Hepatocyte (in vitro differentiated cells): ENCODE measurements at regions not wholly inside any gene's neighbourhood (a gene's known extent, or its start where the extent isn't known, plus 50 kb on each side); places are given as distances from the start of the nearest gene placed in this dataset.

Source experiments
- DNase-seq: peaks from one replicate; pipeline ENCODE4 v3.0.0-alpha.2; 2016; ENCODE audit warnings: low spot score
- H2AFZ ChIP-seq: fragments of 200-600 bp; sonication (generic); 2 replicates; pipeline ENCODE4 v1.6.0; 2016; ENCODE audit warnings: antibody characterized with exemption, mild to moderate bottlenecking
- H3K27ac ChIP-seq: fragments of 200-600 bp; sonication (generic); 2 replicates; pipeline ENCODE4 v1.5.1; 2016; ENCODE audit warnings: mild to moderate bottlenecking
- H3K27me3 ChIP-seq: fragments of 200-600 bp; sonication (generic); 2 replicates; pipeline ENCODE4 v1.6.1; 2016
- H3K36me3 ChIP-seq: fragments of 200-600 bp; sonication (generic); replicated peaks from 2 replicates; pipeline ENCODE4 v1.5.1; 2016; ENCODE audit warnings: low read depth; ENCODE audit not compliant: insufficient read depth
- H3K4me1 ChIP-seq: fragments of 200-600 bp; sonication (generic); 2 replicates; pipeline ENCODE4 v1.5.1; 2016; ENCODE audit warnings: mild to moderate bottlenecking, moderate library complexity; ENCODE audit not compliant: insufficient read depth
- H3K4me2 ChIP-seq: fragments of 200-600 bp; sonication (generic); 2 replicates; pipeline ENCODE4 v1.6.0; 2016
- H3K4me3 ChIP-seq: fragments of 200-600 bp; sonication (generic); 2 replicates; pipeline ENCODE4 v1.5.1; 2016; ENCODE audit warnings: mild to moderate bottlenecking
- H3K79me2 ChIP-seq: fragments of 200-600 bp; sonication (generic); 2 replicates; pipeline ENCODE4 v1.6.0; 2017; ENCODE audit warnings: mild to moderate bottlenecking
- H3K9me2 ChIP-seq: fragments of 200-600 bp; sonication (generic); replicated peaks from 2 replicates; pipeline ENCODE4 v1.6.0; 2017; ENCODE audit warnings: mild to moderate bottlenecking; ENCODE audit not compliant: insufficient read depth
- H3K9me3 ChIP-seq: fragments of 200-600 bp; sonication (generic); 2 replicates; pipeline ENCODE4 v1.5.1; 2016; ENCODE audit warnings: low read depth, mild to moderate bottlenecking
- H4K20me1 ChIP-seq: fragments of 200-600 bp; sonication (generic); 2 replicates; pipeline ENCODE4 v1.6.0; 2016; ENCODE audit warnings: mild to moderate bottlenecking; ENCODE audit not compliant: insufficient read depth, poor library complexity, severe bottlenecking
- EZH2 ChIP-seq: fragments of 200-600 bp; sonication (generic); IDR thresholded peaks from 2 replicates; pipeline ENCODE4 v1.6.1; 2016; ENCODE audit warnings: antibody characterized with exemption, mild to moderate bottlenecking, borderline replicate concordance
- EZH2phosphoT487 ChIP-seq: fragments of 200-600 bp; sonication (generic); IDR thresholded peaks from one replicate; pipeline ENCODE4 v1.6.1; 2018; ENCODE audit warnings: antibody characterized with exemption, mild to moderate bottlenecking, low read depth, moderate library complexity; ENCODE audit not compliant: unreplicated experiment, severe bottlenecking
- WGBS: methylation state at CpG from one replicate; pipeline ENCODE4 v1.1.6; 2016; ENCODE audit warnings: low lambda C conversion rate; ENCODE audit errors: missing lambda C conversion rate; 5-methylcytosine and 5-hydroxymethylcytosine counted together
- TF ChIP-seq, protein P1 (sequence below): fragments of 200-600 bp; sonication (generic); IDR thresholded peaks from 2 replicates; pipeline ENCODE4 v1.5.1; 2016; ENCODE audit warnings: antibody characterized with exemption, mild to moderate bottlenecking; ENCODE audit not compliant: poor library complexity

GRCh38 chr20:1809611-1810510 lies 85.3 kb upstream of the SIRPA start:
- H3K27ac ChIP-seq, result no peak overlapping the region
- no peak overlapping the region for H3K4me3 ChIP-seq
- TF ChIP-seq EZH2phosphoT487, result no peak
- TF ChIP-seq, protein P1, sequence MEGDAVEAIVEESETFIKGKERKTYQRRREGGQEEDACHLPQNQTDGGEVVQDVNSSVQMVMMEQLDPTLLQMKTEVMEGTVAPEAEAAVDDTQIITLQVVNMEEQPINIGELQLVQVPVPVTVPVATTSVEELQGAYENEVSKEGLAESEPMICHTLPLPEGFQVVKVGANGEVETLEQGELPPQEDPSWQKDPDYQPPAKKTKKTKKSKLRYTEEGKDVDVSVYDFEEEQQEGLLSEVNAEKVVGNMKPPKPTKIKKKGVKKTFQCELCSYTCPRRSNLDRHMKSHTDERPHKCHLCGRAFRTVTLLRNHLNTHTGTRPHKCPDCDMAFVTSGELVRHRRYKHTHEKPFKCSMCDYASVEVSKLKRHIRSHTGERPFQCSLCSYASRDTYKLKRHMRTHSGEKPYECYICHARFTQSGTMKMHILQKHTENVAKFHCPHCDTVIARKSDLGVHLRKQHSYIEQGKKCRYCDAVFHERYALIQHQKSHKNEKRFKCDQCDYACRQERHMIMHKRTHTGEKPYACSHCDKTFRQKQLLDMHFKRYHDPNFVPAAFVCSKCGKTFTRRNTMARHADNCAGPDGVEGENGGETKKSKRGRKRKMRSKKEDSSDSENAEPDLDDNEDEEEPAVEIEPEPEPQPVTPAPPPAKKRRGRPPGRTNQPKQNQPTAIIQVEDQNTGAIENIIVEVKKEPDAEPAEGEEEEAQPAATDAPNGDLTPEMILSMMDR, result no peak
- TF ChIP-seq EZH2, result no peak
- no peaks in the 10 kb centered on the region for H3K36me3 ChIP-seq
- H2AFZ ChIP-seq, result no peak overlapping the region
- no peaks in the 10 kb centered on the region for H3K9me2 ChIP-seq
- DNase-seq, result no peak
- no peaks in the 10 kb centered on the region for H4K20me1 ChIP-seq
- H3K4me2 ChIP-seq, result no peak overlapping the region
- peaks cover 9% of the 10 kb centered on the region for H3K4me1 ChIP-seq
- H3K79me2 ChIP-seq, result no peaks in the 10 kb centered on the region
- peaks cover 3% of the 10 kb centered on the region for H3K27me3 ChIP-seq
- H3K9me3 ChIP-seq, result no peaks in the 10 kb centered on the region
- WGBS, result 87% methylated on average over 10 of the region's 10 CpGs

DNA sequence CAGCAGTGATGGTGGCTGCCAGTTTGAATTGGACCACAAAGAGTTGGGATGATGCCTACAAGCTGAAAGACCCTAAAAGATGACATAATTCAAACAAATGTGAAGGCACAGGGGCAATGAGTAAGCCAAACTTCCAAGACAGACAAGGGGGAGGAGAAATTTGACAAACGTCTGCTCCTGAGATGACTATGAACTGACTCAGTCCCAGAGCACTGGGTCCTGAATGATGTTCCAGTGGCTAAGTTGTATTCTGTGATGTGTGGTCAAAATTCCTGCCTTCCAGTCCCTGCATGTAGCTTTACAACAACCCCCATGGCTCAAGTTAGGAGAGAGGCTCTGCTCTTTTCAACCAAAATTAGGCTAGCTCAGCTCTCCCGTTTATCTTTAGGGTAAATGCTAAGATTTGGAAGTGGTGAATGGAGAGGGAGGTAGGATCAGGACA lies 86.1 kb upstream of the SIRPA start:
- H3K9me3 ChIP-seq, result no peaks in the 10 kb centered on the region
- no peaks in the 10 kb centered on the region for H3K9me2 ChIP-seq
- no peak overlapping the region for H3K4me3 ChIP-seq
- H3K27me3 ChIP-seq, result peaks cover 8% of the 10 kb centered on the region
- 70% methylated on average over 2 of the region's 2 CpGs for WGBS
- H3K4me1 ChIP-seq, result peaks cover 9% of the 10 kb centered on the region
- no peak for DNase-seq
- no peaks in the 10 kb centered on the region for H3K36me3 ChIP-seq
- H2AFZ ChIP-seq, result no peak overlapping the region
- H3K79me2 ChIP-seq, result no peaks in the 10 kb centered on the region
- TF ChIP-seq EZH2 (no peak), EZH2phosphoT487 (no peak)
- TF ChIP-seq, protein P1, result no peak
- H3K4me2 ChIP-seq, result no peak overlapping the region
- no peaks in the 10 kb centered on the region for H4K20me1 ChIP-seq
- no peak overlapping the region for H3K27ac ChIP-seq

DNA sequence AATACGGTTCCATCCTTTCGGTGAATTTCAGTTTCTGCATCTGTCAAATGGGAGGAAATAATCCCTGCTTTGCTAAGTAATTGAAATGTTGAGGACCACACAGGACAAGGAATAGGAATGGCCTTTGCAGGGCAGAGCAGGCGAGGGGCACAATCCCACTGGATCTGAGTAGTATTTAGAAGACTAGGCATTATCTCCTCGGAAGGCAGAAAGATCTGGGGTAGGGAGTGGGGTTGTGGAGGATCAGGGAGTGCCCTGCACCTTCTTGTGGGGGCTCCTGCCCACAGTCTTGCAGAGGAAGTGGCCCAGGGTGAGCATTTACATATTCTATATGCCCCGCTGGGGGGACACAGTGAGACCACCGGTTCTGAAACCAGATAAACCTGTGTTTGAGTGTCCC lies 87.1 kb upstream of the SIRPA start:
- Histone ChIP-seq H3K4me2 (no peak overlapping the region), H3K27me3 (peaks cover 12% of the 10 kb centered on the region), H3K4me3 (no peak overlapping the region), H3K36me3 (no peaks in the 10 kb centered on the region), H3K9me3 (no peaks in the 10 kb centered on the region), H3K4me1 (peaks cover 9% of the 10 kb centered on the region), H3K9me2 (no peaks in the 10 kb centered on the region), H3K27ac (no peak overlapping the region), H2AFZ (no peak overlapping the region), H3K79me2 (no peaks in the 10 kb centered on the region), H4K20me1 (no peaks in the 10 kb centered on the region)
- WGBS, result 75% methylated on average over 6 of the region's 6 CpGs
- no peak for TF ChIP-seq EZH2phosphoT487
- TF ChIP-seq, protein P1, result no peak
- no peak for TF ChIP-seq EZH2
- no peak for DNase-seq
